H9 (cell line): ENCODE measurements at regions not wholly inside any gene's neighbourhood (a gene's known extent, or its start where the extent isn't known, plus 50 kb on each side); places are given as distances from the start of the nearest gene placed in this dataset.

ENCODE experiments used
- DNase-seq: peaks from one replicate; pipeline ENCODE4 v3.0.0-alpha.2; 2017
- H2AFZ ChIP-seq: one replicate; pipeline ENCODE4 v1.6.1; 2013; ENCODE audit warnings: mild to moderate bottlenecking, low read length, control low read depth, moderate library complexity
- H2AK5ac ChIP-seq: 2 replicates; pipeline ENCODE4 v1.6.1; 2013; ENCODE audit warnings: low read length, control low read depth, mixed read lengths; ENCODE audit not compliant: insufficient read length
- H2BK120ac ChIP-seq: one replicate; pipeline ENCODE4 v1.6.1; 2013; ENCODE audit warnings: low read depth, mild to moderate bottlenecking, low read length, control low read depth, inconsistent platforms; ENCODE audit not compliant: poor library complexity, severe bottlenecking
- H2BK12ac ChIP-seq: 2 replicates; pipeline ENCODE4 v1.6.1; 2013; ENCODE audit warnings: low read length, control low read depth, mixed read lengths, low read depth; ENCODE audit not compliant: insufficient read length
- H2BK15ac ChIP-seq: 2 replicates; pipeline ENCODE4 v1.6.1; 2013; ENCODE audit warnings: low read depth, low read length, control low read depth
- H2BK20ac ChIP-seq: one replicate; pipeline ENCODE4 v1.6.1; 2013; ENCODE audit warnings: low read depth, mild to moderate bottlenecking, low read length, control low read depth, inconsistent platforms; ENCODE audit not compliant: poor library complexity, severe bottlenecking
- H2BK5ac ChIP-seq: 2 replicates; pipeline ENCODE4 v1.6.1; 2013; ENCODE audit warnings: low read length, control low read depth, mixed read lengths; ENCODE audit not compliant: insufficient read length
- H3K14ac ChIP-seq: 2 replicates; pipeline ENCODE4 v1.6.1; 2013; ENCODE audit warnings: low read length, control low read depth; ENCODE audit not compliant: insufficient read depth
- H3K18ac ChIP-seq: 2 replicates; pipeline ENCODE4 v1.6.1; 2013; ENCODE audit warnings: low read depth, mild to moderate bottlenecking, mixed read lengths, low read length, control low read depth; ENCODE audit not compliant: insufficient read length
- H3K23ac ChIP-seq: 2 replicates; pipeline ENCODE4 v1.6.1; 2013; ENCODE audit warnings: low read length, control low read depth, mixed read lengths, low read depth; ENCODE audit not compliant: insufficient read length
- H3K23me2 ChIP-seq: 2 replicates; pipeline ENCODE4 v1.6.1; 2013; ENCODE audit warnings: low read depth, mild to moderate bottlenecking, mixed read lengths, low read length, control low read depth; ENCODE audit not compliant: insufficient read length, poor library complexity, severe bottlenecking
- H3K27ac ChIP-seq: 2 replicates; pipeline ENCODE4 v1.5.1; 2013; ENCODE audit warnings: low read length, control low read depth, mixed read lengths, low read depth; ENCODE audit not compliant: insufficient read length
- H3K27me3 ChIP-seq: 2 replicates; pipeline ENCODE4 v1.6.1; 2013; ENCODE audit warnings: low read length, control low read depth, inconsistent platforms; ENCODE audit not compliant: insufficient read depth
- H3K4ac ChIP-seq: 2 replicates; pipeline ENCODE4 v1.6.1; 2013; ENCODE audit warnings: low read depth, mild to moderate bottlenecking, control low read depth, inconsistent platforms, low read length, moderate library complexity
- H3K4me1 ChIP-seq: 2 replicates; pipeline ENCODE4 v1.6.1; 2013; ENCODE audit warnings: low read length, control low read depth, inconsistent platforms; ENCODE audit not compliant: insufficient read depth
- H3K4me2 ChIP-seq: 2 replicates; pipeline ENCODE4 v1.6.1; 2013; ENCODE audit warnings: low read length, control low read depth, mixed read lengths; ENCODE audit not compliant: insufficient read length, insufficient read depth
- H3K56ac ChIP-seq: 2 replicates; pipeline ENCODE4 v1.6.1; 2013; ENCODE audit warnings: low read depth, mild to moderate bottlenecking, mixed read lengths, low read length, control low read depth; ENCODE audit not compliant: insufficient read length
- H3K79me1 ChIP-seq: 2 replicates; pipeline ENCODE4 v1.6.1; 2013; ENCODE audit warnings: low read depth, mild to moderate bottlenecking, moderate library complexity, low read length, control low read depth, inconsistent platforms; ENCODE audit not compliant: insufficient read depth, poor library complexity, severe bottlenecking
- H3K79me2 ChIP-seq: 2 replicates; pipeline ENCODE4 v1.6.1; 2013; ENCODE audit warnings: low read length, control low read depth, inconsistent platforms; ENCODE audit not compliant: insufficient read depth
- H3K9ac ChIP-seq: 2 replicates; pipeline ENCODE4 v1.6.1; 2013; ENCODE audit warnings: low read length, control low read depth, mixed read lengths; ENCODE audit not compliant: insufficient read length; ENCODE audit errors: extremely low read depth
- H3K9me3 ChIP-seq: one replicate; pipeline ENCODE4 v1.6.1; 2013; ENCODE audit warnings: low read depth, low read length, inconsistent platforms; ENCODE audit not compliant: control insufficient read depth
- H3T11ph ChIP-seq: one replicate; pipeline ENCODE4 v1.6.1; 2013; ENCODE audit warnings: mild to moderate bottlenecking, low read length, control low read depth, inconsistent platforms
- H4K20me1 ChIP-seq: one replicate; pipeline ENCODE4 v1.6.1; 2013; ENCODE audit not compliant: control insufficient read depth, insufficient read length, insufficient read depth
- H4K5ac ChIP-seq: 2 replicates; pipeline ENCODE4 v1.6.1; 2013; ENCODE audit warnings: low read depth, mild to moderate bottlenecking, mixed read lengths, low read length, control low read depth; ENCODE audit not compliant: insufficient read length
- H4K8ac ChIP-seq: replicated peaks from 2 replicates; pipeline ENCODE4 v1.6.1; 2013; ENCODE audit warnings: low read length, control low read depth, mixed read lengths, low read depth; ENCODE audit not compliant: insufficient read length
- H4K91ac ChIP-seq: 2 replicates; pipeline ENCODE4 v1.6.1; 2013; ENCODE audit warnings: low read depth, mild to moderate bottlenecking, moderate library complexity, mixed read lengths, low read length, control low read depth; ENCODE audit not compliant: insufficient read length
- H3K27ac Mint-ChIP-seq, 3 experiments: 2 replicates in 2 of 3; 3 replicates in 1 of 3; pipeline ENCODE4 v1.8.0; 2020 to 2021; ENCODE audit warnings: mixed read lengths in 3 of 3, mild to moderate bottlenecking in 1 of 3, moderate library complexity in 1 of 3
- H3K27me3 Mint-ChIP-seq: 2 replicates; pipeline ENCODE4 v1.8.0; 2021; ENCODE audit warnings: low read depth, mild to moderate bottlenecking, moderate library complexity, mixed read lengths
- H3K36me3 Mint-ChIP-seq, 3 experiments: 2 replicates in 2 of 3; 3 replicates in 1 of 3; pipeline ENCODE4 v1.8.0; 2020 to 2021; ENCODE audit warnings: low read depth in 3 of 3, mixed read lengths in 3 of 3; ENCODE audit not compliant: insufficient read depth in 1 of 3
- H3K4me1 Mint-ChIP-seq, 2 experiments: 2 replicates each; pipeline ENCODE4 v1.8.0; 2020; ENCODE audit warnings: mixed read lengths in 2 of 2
- H3K4me3 Mint-ChIP-seq, 2 experiments: 2 replicates in 1 of 2; 3 replicates in 1 of 2; pipeline ENCODE4 v1.8.0; 2020 to 2021; ENCODE audit warnings: mild to moderate bottlenecking in 2 of 2, mixed read lengths in 2 of 2, moderate library complexity in 1 of 2
- H3K9me3 Mint-ChIP-seq, 2 experiments: 2 replicates in 1 of 2; 3 replicates in 1 of 2; pipeline ENCODE4 v1.8.0; 2020; ENCODE audit warnings: mild to moderate bottlenecking in 2 of 2, mixed read lengths in 2 of 2, moderate library complexity in 1 of 2
- WGBS: extraction: QIAGEN DNeasy Blood & Tissue Kit; methylation state at CpG from one replicate; pipeline ENCODE4 v1.1.7; 2013; ENCODE audit warnings: missing lambda C conversion rate, low lambda C conversion rate, mixed read lengths; ENCODE audit not compliant: insufficient read length; ENCODE audit errors: extremely low coverage; 5-methylcytosine and 5-hydroxymethylcytosine counted together
- TF ChIP-seq, protein P1 (sequence below): fragments of 200-600 bp; sonication (generic); conservative IDR thresholded peaks from 3 replicates; pipeline ENCODE4 v1.8.0; 2021; ENCODE audit warnings: antibody characterized with exemption, mild to moderate bottlenecking

- H3T11ph ChIP-seq, result no peak overlapping the region
- H2BK15ac ChIP-seq, result no peak overlapping the region
- WGBS, result no CpG with 5 or more reads among the region's 3 CpGs
- no peaks in the 10 kb centered on the region for H4K20me1 ChIP-seq
- H4K8ac ChIP-seq, result no peak overlapping the region
- H3K79me1 ChIP-seq, result no peaks in the 10 kb centered on the region
- H3K9me3 Mint-ChIP-seq, result peaks cover 0 to 14% of the 10 kb centered on the region in 2 experiments; a peak in 4 of 5 replicates
- H3K27me3 ChIP-seq, result no peaks in the 10 kb centered on the region
- H3K18ac ChIP-seq, result no peak overlapping the region
- no peak for DNase-seq
- TF ChIP-seq, protein P1, sequence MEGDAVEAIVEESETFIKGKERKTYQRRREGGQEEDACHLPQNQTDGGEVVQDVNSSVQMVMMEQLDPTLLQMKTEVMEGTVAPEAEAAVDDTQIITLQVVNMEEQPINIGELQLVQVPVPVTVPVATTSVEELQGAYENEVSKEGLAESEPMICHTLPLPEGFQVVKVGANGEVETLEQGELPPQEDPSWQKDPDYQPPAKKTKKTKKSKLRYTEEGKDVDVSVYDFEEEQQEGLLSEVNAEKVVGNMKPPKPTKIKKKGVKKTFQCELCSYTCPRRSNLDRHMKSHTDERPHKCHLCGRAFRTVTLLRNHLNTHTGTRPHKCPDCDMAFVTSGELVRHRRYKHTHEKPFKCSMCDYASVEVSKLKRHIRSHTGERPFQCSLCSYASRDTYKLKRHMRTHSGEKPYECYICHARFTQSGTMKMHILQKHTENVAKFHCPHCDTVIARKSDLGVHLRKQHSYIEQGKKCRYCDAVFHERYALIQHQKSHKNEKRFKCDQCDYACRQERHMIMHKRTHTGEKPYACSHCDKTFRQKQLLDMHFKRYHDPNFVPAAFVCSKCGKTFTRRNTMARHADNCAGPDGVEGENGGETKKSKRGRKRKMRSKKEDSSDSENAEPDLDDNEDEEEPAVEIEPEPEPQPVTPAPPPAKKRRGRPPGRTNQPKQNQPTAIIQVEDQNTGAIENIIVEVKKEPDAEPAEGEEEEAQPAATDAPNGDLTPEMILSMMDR, result no peak
- H2AK5ac ChIP-seq, result no peak overlapping the region
- H3K27me3 Mint-ChIP-seq, result 0 out of 2 replicates have a peak, but pooled peaks cover 1% of the 10 kb centered on the region
- no peak overlapping the region for H3K4me2 ChIP-seq
- H2BK20ac ChIP-seq, result no peak overlapping the region
- H4K5ac ChIP-seq, result no peak overlapping the region
- H3K36me3 Mint-ChIP-seq, result peaks cover 0 to 6% (median 2%) of the 10 kb centered on the region in 3 experiments; a peak in 1 of 7 replicates
- no peak overlapping the region for H3K27ac Mint-ChIP-seq
- no peak overlapping the region for H2BK5ac ChIP-seq
- H3K4ac ChIP-seq, result no peak overlapping the region
- H3K79me2 ChIP-seq, result no peaks in the 10 kb centered on the region
- no peak overlapping the region for H3K4me3 Mint-ChIP-seq
- no peak overlapping the region for H2BK12ac ChIP-seq
- no peak overlapping the region for H3K9ac ChIP-seq
- H2AFZ ChIP-seq, result no peak overlapping the region
- H4K91ac ChIP-seq, result no peak overlapping the region
- no peak overlapping the region for H3K27ac ChIP-seq
- no peak overlapping the region for H3K14ac ChIP-seq
- no peak overlapping the region for H3K56ac ChIP-seq
- no peaks in the 10 kb centered on the region for H3K4me1 ChIP-seq
- no peaks in the 10 kb centered on the region for H3K23me2 ChIP-seq
- no peak overlapping the region for H2BK120ac ChIP-seq
- no peaks in the 10 kb centered on the region for H3K9me3 ChIP-seq
- H3K23ac ChIP-seq, result no peak overlapping the region
- H3K4me1 Mint-ChIP-seq, result peaks cover 6% of the 10 kb centered on the region in 2 experiments
These were observed 112.0 kb upstream of the LRRC7 start for GRCh38 chr1:69455718-69456117.
